Dermis blood vessel endothelial cell (primary cell): ENCODE measurements at regions not wholly inside any gene's neighbourhood (a gene's known extent, or its start where the extent isn't known, plus 50 kb on each side); places are given as distances from the start of the nearest gene placed in this dataset.

ENCODE experiments used
- DNase-seq: peaks from one replicate; pipeline ENCODE4 v3.0.0; 2010

DNA sequence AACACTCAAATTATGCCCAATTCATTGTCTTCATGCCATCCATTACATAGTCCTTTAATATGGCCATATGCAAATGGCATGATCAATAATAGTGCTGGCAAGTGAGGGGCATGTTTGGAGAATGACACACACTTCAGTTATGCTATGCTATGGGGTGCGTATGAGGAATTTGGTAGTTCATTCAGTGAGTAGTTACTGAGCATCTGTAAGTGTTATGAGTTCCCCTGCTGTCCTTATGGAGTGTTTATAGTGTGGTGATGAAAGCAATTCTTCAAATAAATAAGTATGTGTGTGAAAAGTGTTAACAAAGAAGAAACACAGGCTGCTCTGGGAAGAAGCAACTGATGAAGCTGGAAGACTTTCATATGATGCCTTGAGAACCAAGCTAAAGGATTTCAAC is 383.7 kb upstream of the SLC14A2 start:
- no peak for DNase-seq

DNA sequence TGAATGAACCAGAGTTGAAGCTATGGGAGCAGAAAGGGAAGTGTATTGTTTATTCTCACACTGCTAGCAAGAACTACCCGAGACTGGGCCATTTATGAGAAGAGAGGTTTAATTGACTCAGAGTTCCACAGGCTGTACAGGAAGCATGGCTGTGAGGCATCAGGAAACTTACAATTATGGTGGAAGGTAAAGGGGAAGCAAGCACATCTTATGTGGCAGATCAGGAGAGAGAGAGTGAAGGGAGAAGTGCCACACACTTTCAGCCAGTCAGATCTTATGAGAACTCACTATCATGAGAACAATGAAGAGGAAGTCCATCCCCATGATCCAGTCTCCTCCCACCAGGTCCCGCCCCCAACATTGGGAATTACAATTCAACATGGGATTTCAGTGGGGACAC is 383.2 kb upstream of the SLC14A2 start:
- DNase-seq: no peak

DNA sequence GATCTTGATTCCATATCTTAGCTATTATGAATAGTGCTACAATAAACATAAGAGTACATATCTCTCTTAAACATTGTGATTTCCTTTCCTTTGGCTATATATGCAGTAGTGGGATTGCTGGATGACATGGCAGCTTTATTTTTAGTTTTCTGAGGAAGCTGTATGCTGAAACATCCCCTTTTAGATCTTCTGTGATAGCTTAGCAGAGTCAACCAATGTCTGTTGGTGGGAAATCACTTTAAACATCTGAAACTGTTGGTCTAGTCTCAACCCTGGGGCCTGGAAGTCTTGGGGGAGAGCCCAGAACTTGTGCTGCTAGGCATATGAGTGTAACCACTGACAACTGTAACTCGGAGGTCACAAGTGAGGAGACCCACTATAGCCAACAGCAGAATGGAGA is 378.6 kb upstream of the SLC14A2 start:
- DNase-seq: no peak

DNA sequence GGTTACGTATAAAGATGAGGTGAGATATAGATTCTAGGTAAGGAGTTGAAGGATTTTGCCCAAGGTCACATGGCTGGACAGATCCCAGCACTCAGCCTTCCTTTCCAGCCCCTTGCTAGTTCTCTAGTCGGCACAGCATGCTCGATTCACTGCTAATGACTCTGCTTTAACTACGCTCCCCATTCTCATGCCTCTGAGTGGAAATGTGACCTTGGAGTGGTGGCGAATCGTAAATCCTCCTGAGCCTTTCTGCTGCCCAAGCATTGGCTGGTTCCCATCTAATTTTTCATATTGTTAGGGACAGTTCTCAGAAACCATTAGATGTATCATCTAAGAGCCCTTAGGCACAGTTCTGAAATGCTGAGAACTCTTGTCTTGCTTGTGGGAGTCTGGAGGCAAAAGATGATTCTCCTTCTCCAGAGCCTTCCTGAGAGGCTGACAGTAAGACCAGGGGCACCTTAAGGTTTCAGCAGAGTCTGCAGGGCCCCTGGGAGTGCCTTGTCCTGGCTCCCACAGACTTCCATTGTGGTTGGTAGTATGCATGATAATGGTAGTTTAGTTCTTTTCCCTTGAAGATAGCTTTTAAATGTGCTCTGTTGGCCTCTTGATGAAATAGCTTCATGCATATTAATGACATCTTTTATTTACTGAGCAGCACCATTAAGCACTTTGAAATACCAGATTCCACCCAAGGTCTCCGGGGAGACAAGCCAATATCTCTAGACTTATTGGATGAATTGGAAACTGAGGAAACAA is 377.8 kb upstream of the SLC14A2 start:
- DNase-seq: no peak

DNA sequence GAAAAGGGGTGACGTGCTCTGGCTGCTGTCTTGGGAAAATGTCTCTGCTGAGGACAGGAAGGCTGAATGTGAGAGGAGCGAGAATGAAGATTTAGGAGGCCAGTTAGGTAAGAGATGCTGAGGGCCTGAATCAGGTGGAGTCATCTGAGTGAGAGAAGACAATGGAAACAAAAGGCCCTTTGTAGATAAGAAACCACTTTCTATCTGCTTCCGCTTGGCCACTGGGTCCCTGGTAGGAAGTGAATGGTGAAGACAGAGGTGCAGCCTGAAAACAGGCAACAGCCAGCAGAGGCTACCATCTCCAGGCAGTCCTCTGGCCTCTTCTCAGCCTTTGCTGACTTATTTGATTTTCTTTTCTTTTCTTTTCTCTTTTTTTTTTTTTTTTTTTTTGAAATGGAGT is 374.0 kb upstream of the SLC14A2 start:
- no peak for DNase-seq

DNA sequence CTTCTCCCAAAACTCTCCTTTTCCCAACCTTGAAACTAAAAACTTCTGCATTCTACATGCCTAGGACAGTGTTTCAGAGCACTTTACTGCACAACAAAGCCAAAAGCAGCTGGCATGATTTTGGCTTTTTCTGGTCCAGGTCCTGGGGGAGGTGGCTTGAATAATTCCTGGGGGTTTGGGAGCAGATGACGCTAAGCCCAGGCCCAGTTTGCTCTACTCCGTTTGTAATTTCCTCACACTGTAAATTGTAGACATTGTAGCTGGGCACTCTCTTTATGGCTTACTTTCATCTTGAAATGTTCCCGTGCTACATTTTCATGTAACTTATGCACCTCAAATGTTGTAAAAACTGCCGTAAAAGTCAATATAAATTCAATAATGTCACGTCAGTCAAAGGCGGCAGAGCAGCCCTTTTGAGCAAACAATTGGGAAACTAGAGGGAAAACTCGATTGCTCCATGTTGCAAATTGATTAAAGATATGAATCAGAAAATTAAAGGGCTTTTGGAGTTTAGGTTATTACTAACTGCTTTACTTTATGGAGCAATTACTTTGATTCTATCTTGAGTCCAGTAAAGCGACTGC is 373.2 kb upstream of the SLC14A2 start:
- no peak for DNase-seq

DNA sequence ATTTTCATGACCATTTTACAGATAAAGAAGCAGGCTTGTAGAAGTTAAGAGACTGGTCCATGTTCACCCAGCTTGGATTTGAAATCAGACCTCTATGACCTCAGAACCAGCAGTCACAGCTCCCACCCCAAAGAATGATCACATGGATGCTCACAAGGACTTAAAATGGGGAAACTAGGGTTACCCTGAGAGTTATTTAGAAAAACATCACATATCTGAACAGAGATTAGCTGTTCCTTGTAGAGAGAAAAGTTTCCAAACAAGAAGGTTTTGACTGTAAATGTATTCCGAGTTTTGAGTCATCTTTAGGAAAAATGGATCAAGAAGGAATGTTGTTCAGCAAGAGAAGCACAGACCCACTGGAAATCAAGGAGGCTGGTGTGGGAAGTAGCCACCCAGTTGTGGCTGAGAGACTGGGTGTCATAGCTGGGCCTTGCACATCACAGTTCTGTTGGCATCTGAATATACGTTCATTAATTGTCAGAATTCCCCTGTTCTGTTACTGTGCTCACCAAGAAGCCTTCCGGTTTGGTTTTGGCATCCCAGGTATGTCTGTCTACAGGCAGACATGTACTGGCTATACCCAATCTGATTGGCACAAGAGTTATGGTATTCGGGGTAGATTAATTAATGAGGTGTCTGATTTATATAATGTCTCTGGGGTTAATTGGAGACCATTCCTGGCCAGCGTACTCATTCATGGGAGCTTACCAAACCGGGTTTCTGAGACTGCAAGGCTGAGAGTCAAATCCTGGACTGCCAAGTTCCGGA is 371.8 kb upstream of the SLC14A2 start:
- DNase-seq: no peak

DNA sequence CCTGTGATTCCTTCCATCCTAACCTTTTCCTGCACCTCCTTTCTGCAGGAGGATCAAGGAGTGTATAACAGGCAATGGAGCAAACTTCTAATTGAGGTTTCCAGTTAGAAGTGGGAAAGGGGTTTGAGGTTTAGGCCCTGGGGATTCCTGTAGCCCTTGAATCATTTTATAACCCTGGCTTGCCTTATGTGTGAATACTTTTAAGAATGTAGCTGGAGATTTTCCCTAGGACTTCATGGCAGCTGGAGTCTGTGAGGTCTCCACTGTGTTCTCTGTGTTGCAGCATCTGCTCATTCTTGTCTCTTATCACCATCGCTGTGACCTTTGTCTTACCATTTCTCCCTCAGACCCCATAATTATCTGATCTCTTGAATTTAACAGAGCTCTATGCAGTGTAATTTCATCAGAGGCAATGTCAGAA is 370.2 kb upstream of the SLC14A2 start:
- DNase-seq: no peak

DNA sequence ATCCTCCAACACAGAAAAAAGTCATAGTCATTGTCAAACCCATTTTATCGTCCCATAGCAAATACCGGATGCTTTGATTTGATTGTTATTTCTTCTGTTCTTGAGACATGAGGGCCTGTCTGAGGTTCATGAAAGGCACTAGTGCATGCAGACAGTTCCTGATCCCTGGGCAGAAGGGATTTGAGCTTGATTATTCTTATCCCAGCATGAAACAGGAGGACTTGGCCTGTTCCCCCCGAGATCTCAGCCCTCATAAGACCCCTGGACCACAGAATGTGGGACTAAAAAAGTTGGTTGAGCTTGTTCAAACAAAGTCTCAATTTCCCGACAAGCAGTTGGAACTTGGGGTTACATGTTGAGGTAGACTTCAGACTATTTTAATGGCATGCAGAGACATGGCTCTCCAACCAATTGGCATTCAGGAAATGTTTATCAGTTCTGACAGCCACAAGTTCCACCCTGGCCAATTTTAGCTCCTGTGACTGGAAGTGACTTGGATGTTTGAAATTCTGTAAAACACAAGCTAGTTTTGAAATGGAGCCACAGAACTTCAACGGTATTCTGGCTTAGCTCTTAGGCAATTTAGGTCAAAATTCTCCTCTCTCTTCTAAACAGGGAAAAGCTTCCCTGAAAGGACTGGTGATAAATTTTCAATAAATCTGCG is 366.9 kb upstream of the SLC14A2 start:
- DNase-seq: no peak

DNA sequence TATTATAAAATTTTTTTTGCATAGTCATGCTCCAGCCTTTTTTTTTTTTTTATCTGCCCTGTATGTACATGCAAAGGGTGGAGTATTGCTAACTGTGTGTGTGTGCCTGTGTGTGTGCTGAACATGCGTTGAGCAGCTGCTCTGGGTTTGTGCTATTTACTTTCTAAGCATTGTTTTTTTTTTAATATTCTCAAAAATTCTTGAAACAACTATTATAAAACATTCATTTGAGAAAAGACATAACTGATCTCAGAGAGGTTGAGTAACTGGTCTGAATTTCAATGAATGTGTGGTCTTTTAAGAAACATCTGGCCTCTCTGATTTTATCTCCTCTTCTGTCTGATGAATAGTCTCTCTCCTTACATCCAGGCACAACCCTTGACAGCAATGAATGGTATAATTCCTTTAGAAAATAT is 366.0 kb upstream of the SLC14A2 start:
- DNase-seq: no peak

DNA sequence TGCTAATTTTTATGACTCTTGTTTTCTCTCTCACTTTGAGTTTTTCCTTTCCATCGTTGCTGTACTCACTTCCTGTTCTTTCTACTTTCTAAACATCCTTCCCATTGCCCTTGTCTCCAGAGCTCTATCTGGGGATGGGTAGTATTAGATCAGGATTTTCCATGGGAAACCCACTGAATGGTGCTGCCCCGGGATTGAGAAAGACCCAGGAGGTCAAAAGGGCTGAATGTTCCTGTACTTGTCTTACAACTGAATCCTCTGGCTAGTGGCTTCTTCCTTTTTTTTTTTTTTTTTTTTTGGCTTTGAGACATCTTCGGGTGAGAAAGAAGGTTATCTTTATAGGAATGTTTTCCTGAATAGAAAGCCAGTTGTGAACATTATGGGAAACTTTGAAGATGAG is 364.8 kb upstream of the SLC14A2 start:
- no peak for DNase-seq

DNA sequence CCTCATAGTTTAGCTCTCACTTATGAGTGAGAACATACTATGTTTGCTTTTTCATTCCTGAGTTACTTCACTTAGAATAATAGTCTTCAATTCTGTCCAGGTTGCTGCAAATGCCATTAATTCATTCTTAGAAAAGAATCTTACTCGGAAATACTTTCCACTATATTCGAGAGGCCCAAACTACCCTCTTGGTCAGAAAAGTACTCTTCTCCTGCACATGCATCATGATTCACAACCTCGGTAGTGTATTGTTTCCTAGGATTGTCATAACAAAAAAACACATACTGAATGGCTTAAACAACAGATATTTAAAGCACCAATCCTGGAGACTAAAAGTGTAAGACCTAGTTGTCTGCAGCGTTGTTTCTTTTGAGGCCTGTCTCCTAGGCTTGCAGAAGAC is 364.0 kb upstream of the SLC14A2 start:
- no peak for DNase-seq

DNA sequence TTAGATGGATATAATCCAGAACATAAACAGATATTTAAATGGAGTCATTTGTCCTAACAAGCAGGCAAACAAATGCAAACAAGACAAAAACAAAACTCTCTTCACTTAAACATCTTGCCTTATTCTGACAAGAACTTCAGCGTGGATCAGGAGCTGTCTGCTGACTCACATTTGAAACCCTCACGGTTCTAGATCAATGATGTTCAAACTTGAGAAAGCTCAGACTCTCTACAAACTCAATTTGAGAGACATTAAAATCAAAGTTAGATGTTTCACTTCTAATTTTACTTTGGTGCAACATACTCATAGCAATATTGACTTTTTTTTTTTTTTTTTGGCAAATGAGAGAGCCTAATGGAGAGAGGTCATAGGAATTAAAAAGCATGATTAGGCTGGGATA is 362.8 kb upstream of the SLC14A2 start:
- DNase-seq: no peak

DNA sequence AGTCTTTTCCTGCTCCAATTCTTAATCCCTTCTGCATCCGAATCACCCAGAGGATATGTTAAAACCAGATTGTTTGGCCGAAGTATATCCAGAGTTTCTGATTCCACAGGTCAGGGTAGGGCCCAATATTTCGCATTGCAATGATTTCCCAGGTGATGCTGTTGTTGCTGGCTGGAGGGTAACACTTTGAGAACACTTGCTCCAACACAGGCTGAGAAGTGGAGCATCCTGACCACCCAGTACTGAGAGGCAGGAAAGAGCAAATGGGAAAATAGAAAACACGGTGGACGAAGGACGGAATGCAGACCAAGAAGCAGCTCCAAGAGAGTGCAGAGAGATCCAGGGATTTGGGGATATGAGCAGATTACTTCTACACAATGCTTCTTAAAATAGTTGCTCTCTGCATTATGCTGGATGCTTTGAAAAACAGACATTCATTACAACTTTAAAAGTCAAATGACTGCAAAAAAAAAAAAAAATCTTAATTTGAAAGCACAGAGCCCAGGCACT is 362.2 kb upstream of the SLC14A2 start:
- no peak for DNase-seq

DNA sequence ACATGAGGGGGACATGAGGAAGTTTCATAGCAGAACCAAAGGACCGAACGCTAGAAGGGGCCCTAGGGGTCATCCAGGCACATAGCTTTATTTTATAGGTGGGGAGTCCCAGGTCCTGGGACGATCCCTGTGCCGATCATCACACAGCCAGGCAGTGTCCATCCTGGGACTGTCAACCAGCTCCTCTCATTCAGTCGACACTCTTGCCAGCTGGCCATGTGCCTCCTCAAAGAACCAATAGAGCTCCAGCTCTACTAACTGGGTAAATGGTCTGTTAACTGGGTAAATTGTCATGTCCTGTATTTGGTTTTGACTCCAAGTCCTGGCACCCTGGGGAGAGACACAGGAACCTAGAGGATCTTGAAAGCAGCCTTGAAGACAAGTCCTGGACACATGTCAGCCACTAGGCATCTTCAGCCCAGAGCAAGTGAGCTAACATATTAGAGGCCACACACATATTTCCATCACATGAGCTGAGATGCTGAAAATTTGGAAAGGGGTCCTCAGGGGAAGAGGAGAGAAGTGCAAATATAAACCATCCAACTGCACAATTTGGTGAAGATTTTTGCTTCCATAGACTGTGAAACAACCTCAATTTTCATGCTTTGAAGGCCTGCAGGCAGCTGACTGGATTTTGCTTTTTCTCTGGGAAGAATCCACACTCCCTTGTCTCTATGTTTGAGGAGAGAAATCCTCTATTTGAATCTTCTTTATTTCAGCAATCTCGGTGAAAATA is 361.1 kb upstream of the SLC14A2 start:
- DNase-seq: no peak

DNA sequence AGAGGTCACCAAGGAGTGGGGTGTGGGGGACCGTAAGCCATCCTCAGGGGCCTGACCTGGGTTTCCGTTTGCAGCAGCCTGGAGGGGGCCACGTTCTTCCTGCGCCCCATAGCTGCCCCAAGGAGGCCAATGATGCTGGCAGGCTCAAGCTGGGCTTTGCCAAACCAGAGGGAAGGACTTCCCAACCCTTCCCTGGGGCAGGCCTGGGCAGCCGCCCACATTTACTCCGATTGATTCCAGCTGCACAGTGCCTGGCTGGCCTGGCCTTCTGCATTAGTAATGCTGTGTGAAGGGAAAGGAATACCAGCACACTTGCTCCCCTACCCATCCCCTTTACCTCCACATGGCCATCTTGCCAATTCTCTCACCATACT is 360.6 kb upstream of the SLC14A2 start:
- no peak for DNase-seq

DNA sequence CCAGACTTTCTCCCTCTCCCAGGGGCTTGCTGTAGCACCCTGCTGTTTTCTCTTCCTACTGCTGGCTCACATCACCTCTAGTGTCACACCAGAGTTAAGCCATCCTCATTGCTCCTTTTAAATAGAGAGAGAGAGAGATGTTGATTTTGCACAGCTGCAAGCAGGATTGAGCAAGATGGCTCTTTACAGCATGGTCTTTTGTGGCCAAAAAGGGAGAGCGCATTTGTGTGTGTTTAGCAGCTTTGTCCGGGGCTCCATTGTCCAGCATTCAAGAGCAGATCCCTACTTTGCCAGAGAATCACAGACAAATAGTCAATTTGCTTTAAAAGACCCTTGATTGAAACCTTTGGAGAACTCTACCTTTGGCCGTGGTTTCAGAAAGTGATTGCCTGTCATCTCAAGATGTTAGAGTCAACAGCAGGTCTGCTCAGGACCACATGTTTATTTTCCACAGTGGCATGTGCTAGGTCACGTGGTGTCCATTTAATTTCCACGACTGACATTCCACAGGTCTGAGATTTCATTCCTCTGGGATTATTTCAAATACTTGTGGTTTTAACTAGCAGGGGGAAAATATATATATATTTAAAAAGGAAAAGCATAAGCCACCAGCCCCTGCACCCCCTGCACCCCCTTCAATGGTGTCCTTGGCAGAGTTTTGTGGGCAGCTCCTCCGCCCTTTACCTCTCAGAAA is 359.9 kb upstream of the SLC14A2 start:
- no peak for DNase-seq

DNA sequence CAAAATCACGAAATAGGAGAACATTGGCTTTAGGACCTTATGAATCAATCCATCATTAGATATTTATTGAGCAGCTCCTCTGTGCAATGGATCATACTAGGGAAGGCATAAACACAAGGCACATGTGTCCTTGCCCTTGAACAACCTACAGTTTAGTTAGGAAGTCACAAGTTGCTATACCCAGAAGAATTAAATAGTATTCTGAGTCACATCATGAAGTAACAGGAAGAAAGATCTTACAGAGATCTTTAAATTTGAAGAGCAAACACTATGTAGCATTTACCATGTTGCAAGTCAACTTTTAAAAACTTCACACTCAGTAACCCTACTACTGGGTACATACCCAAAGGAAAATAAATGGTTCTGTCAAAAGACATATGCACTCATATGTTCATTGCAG is 355.2 kb upstream of the SLC14A2 start:
- DNase-seq: no peak

DNA sequence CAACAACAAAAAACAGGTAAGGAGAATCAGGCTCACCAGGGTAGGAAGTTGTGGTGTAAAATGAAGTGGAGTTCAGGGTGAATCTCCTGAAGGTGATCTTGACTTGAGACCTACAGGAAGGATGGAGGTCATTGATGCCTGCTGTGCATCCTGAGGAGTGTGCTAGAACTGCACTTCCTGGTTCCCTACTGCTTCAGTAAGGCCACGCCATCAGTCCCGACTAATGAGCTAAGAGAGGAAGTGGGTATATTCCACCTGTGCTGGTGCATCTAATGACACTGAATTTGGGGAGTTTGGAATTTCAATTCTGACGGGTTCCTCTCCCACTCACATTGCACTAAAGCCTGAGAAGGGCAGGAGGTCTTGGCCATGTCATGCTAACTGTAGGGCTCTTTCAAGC is 349.3 kb upstream of the SLC14A2 start:
- no peak for DNase-seq

DNA sequence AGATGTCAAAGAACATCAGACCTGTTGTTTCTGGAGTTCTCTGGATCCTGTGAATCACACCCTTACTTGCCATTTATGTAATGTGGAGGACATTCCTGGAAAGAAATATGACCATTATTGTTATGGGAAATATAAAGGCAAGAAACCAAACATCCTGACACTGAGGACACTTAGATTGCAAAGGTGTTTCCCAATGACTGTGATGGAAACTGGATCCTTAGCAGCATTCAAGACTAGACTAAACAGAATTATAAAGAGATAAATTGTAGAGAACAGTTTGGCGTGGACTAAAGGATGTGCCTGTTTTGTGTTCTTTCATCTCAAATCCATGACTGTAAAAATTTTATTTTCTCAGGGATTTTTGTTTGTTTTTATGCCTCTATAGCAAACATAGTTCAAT is 347.7 kb upstream of the SLC14A2 start:
- DNase-seq: no peak

DNA sequence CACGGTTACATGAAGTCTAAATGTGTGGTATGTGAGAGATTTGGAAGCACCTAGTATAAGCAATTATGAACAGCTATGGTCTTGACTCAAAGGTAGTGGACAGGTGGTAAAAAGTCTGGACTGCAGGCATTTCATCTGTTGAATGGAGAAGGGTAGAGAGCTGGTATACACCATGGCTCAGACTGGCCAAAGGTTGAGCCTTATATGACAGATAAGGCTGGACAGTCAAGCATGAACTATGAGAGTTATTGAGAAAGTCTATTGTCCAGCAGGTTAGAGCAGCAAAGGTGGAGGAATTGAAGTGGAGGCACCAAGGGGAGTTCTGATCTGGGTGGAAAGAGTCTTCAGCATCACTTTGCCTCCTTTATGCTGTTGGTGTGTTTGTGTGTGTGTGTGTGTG is 346.7 kb upstream of the SLC14A2 start:
- DNase-seq: no peak

DNA sequence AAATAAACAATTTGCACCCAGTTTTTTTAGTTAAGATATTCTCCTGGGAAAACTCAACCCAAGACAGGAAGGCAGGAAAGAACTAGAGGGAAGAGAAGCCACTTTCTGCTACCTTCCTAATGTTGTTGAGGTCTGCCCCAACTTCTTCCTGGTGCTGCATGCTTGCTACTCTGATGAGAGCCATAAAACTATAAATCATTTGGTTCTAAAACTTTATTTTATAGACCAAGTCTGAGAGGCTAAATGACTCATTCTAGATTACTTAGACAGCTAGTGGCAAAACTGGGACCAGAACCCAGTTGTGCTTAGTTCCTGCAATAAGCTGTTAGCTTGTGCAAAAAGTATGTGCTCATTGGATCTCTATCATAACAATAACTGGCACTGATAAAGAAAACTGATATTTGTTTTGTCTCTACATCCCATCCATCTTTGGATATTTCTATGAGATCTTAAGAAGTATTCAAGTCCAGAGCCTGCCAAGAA is 344.9 kb upstream of the SLC14A2 start:
- no peak for DNase-seq
